Liver (tissue), 3 donors: ENCODE measurements at regions not wholly inside any gene's neighbourhood (a gene's known extent, or its start where the extent isn't known, plus 50 kb on each side); places are given as distances from the start of the nearest gene placed in this dataset.

Source experiments
- GABPA ChIP-seq, 2 donors: IDR thresholded peaks in 1 of 2; conservative IDR thresholded peaks in 1 of 2; 2 replicates each; pipeline ENCODE4 v1.6.1; 2016; ENCODE audit warnings: antibody characterized with exemption in 2 of 2, mild to moderate bottlenecking in 1 of 2, moderate library complexity in 1 of 2
- RAD21 ChIP-seq, 2 donors: IDR thresholded peaks; 2 replicates each; pipeline ENCODE4 v1.6.1; 2016; ENCODE audit warnings: antibody characterized with exemption in 2 of 2, mild to moderate bottlenecking in 2 of 2
- TAF1 ChIP-seq: conservative IDR thresholded peaks from 2 replicates; pipeline ENCODE4 v1.6.1; 2016; ENCODE audit warnings: antibody characterized with exemption, mild to moderate bottlenecking
- TF ChIP-seq, protein P1 (sequence below): fragments of 150-350 bp; IDR thresholded peaks from 2 replicates; pipeline ENCODE4 v1.5.1; 2017; ENCODE audit warnings: improper control_type of control experiment, low read depth, low read length; ENCODE audit not compliant: missing input control
- TF ChIP-seq, protein P2 (sequence below): IDR thresholded peaks from 2 replicates; pipeline ENCODE4 v1.6.1; 2016; ENCODE audit warnings: antibody characterized with exemption, mild to moderate bottlenecking
- donor health status: healthy.
- donor health status: healthy.

DNA sequence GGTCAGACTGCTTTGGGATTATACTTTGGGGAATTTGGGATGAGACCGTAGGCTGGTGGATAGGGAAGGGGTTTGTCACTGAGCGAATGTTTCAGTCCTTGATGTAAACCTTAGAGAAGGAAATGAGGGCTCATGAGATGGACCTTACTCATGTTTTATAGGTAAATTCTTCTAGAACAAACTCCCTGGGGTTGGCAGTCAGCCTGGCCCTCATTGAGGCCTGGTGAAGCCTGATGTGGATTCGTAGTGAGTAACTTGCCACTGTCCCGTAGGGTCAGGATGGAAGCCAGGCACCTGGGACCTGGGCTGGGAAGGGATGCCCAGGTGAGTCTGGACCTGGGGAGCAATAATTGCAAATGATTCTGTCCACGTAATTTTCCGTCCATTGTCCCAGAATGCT, 258.3 kb downstream of the LPIN1 start:
- TF ChIP-seq, protein P1, sequence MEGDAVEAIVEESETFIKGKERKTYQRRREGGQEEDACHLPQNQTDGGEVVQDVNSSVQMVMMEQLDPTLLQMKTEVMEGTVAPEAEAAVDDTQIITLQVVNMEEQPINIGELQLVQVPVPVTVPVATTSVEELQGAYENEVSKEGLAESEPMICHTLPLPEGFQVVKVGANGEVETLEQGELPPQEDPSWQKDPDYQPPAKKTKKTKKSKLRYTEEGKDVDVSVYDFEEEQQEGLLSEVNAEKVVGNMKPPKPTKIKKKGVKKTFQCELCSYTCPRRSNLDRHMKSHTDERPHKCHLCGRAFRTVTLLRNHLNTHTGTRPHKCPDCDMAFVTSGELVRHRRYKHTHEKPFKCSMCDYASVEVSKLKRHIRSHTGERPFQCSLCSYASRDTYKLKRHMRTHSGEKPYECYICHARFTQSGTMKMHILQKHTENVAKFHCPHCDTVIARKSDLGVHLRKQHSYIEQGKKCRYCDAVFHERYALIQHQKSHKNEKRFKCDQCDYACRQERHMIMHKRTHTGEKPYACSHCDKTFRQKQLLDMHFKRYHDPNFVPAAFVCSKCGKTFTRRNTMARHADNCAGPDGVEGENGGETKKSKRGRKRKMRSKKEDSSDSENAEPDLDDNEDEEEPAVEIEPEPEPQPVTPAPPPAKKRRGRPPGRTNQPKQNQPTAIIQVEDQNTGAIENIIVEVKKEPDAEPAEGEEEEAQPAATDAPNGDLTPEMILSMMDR, result no peak
- TF ChIP-seq GABPA (IDR thresholded peaks at IDR 0.05 in 1 of 2, conservative IDR thresholded peaks at IDR 0.05 in 1 of 2), result no peak
- TF ChIP-seq RAD21 (IDR thresholded peaks at IDR 0.05), result no peak
- TF ChIP-seq TAF1, result no peak
- TF ChIP-seq, protein P2, sequence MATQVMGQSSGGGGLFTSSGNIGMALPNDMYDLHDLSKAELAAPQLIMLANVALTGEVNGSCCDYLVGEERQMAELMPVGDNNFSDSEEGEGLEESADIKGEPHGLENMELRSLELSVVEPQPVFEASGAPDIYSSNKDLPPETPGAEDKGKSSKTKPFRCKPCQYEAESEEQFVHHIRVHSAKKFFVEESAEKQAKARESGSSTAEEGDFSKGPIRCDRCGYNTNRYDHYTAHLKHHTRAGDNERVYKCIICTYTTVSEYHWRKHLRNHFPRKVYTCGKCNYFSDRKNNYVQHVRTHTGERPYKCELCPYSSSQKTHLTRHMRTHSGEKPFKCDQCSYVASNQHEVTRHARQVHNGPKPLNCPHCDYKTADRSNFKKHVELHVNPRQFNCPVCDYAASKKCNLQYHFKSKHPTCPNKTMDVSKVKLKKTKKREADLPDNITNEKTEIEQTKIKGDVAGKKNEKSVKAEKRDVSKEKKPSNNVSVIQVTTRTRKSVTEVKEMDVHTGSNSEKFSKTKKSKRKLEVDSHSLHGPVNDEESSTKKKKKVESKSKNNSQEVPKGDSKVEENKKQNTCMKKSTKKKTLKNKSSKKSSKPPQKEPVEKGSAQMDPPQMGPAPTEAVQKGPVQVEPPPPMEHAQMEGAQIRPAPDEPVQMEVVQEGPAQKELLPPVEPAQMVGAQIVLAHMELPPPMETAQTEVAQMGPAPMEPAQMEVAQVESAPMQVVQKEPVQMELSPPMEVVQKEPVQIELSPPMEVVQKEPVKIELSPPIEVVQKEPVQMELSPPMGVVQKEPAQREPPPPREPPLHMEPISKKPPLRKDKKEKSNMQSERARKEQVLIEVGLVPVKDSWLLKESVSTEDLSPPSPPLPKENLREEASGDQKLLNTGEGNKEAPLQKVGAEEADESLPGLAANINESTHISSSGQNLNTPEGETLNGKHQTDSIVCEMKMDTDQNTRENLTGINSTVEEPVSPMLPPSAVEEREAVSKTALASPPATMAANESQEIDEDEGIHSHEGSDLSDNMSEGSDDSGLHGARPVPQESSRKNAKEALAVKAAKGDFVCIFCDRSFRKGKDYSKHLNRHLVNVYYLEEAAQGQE, result no peak
